Endothelial cell of umbilical vein (primary cell): ENCODE measurements at regions not wholly inside any gene's neighbourhood (a gene's known extent, or its start where the extent isn't known, plus 50 kb on each side); places are given as distances from the start of the nearest gene placed in this dataset.

Source experiments
- BruUV-seq: library from RNA; stranded (reverse); fragments of 400-500 nt; replicated peaks from 2 replicates; lab custom pipeline; 2021; lab: Mats Ljungman, UMichigan
- CTCF ChIA-PET: fragments of 300-600, 350-600 bp; sonication (Branson Sonifier 250); formaldehyde crosslinking; loops from one replicate; lab custom pipeline; 2021; ENCODE audit warnings: antibody characterized with exemption, inconsistent platforms; lab: Charles Lee
- POLR2A ChIA-PET: fragments of 300-600, 350-600 bp; sonication (Branson Sonifier 250); formaldehyde crosslinking; loops from one replicate; lab custom pipeline; 2021; ENCODE audit warnings: antibody characterized with exemption, inconsistent platforms; lab: Charles Lee
- DNase-seq: peaks from one replicate; pipeline ENCODE4 v3.0.0-alpha.2; 2011; ENCODE audit warnings: low read depth, low spot score
- FAIRE-seq: peaks from 2 replicates; lab custom pipeline; 2011; peaks lifted over from hg19 to GRCh38; lab: Jason Lieb, UNC
- H2AFZ ChIP-seq: 2 replicates; pipeline ENCODE4 v1.6.0; 2012; ENCODE audit warnings: low read depth, low read length, control low read depth, inconsistent platforms
- H3K27ac ChIP-seq: 2 replicates; pipeline ENCODE4 v1.5.1; 2011; ENCODE audit warnings: low read depth, mild to moderate bottlenecking, control low read depth, low read length, moderate library complexity; ENCODE audit not compliant: insufficient read depth
- H3K27me3 ChIP-seq, 2 experiments: 2 replicates each; pipeline versions ENCODE4 v1.6.0 to v1.6.1; 2011; ENCODE audit warnings: low read length in 2 of 2, mixed read lengths in 1 of 2; ENCODE audit not compliant: control insufficient read depth in 2 of 2, insufficient read depth in 2 of 2
- H3K36me3 ChIP-seq, 2 experiments: 2 replicates in 1 of 2; 3 replicates in 1 of 2; pipeline ENCODE4 v1.5.1; 2011; ENCODE audit warnings: low read length in 2 of 2, mild to moderate bottlenecking in 1 of 2, moderate library complexity in 1 of 2; ENCODE audit not compliant: control insufficient read depth in 2 of 2, insufficient read depth in 2 of 2; ENCODE audit errors: extremely low read depth in 1 of 2
- H3K4me1 ChIP-seq: 3 replicates; pipeline ENCODE4 v1.5.1; 2011; ENCODE audit warnings: mild to moderate bottlenecking, low read length; ENCODE audit not compliant: control insufficient read depth, insufficient read depth; ENCODE audit errors: extremely low read depth
- H3K4me2 ChIP-seq: 2 replicates; pipeline ENCODE4 v1.6.1; 2011; ENCODE audit warnings: low read length, control low read depth, mixed read lengths; ENCODE audit not compliant: insufficient read depth
- H3K4me3 ChIP-seq, 3 experiments: fragments of 200-600 bp in 1 of 3; sonication (generic), shearing (Covaris generic) in 1 of 3; replicated peaks in 1 of 3; 2 replicates each; pipeline ENCODE4 v1.5.1; 2011 to 2016; ENCODE audit warnings: control low read depth in 3 of 3, low read length in 3 of 3, mild to moderate bottlenecking in 2 of 3, inconsistent platforms in 1 of 3, low read depth in 1 of 3, moderate library complexity in 1 of 3; ENCODE audit not compliant: insufficient read depth in 1 of 3
- H3K79me2 ChIP-seq: 2 replicates; pipeline ENCODE4 v1.6.0; 2012; ENCODE audit warnings: low read length, inconsistent platforms; ENCODE audit not compliant: control insufficient read depth, insufficient read depth
- H3K9ac ChIP-seq: replicated peaks from 2 replicates; pipeline ENCODE3; 2011; ENCODE audit warnings: low read length, control low read depth; ENCODE audit not compliant: insufficient read depth; ENCODE audit errors: extremely low read depth
- H3K9me1 ChIP-seq: replicated peaks from 3 replicates; pipeline ENCODE4 v1.6.0; 2011; ENCODE audit warnings: mild to moderate bottlenecking, low read length; ENCODE audit not compliant: control insufficient read depth, insufficient read depth; ENCODE audit errors: extremely low read depth
- H3K9me3 ChIP-seq: replicated peaks from 2 replicates; pipeline ENCODE4 v1.5.1; 2012; ENCODE audit warnings: low read length, inconsistent platforms; ENCODE audit not compliant: control insufficient read depth, insufficient read depth
- H4K20me1 ChIP-seq: replicated peaks from 2 replicates; pipeline ENCODE3; 2011; ENCODE audit warnings: mild to moderate bottlenecking, low read length; ENCODE audit not compliant: control insufficient read depth, insufficient read depth; ENCODE audit errors: extremely low read depth
- EZH2 ChIP-seq: IDR thresholded peaks from 2 replicates; pipeline ENCODE4 v1.6.1; 2012; ENCODE audit warnings: borderline replicate concordance, low read depth, mild to moderate bottlenecking, moderate library complexity, low read length, inconsistent platforms; ENCODE audit not compliant: severe bottlenecking
- FOS ChIP-seq: IDR thresholded peaks from 2 replicates; pipeline ENCODE4 v1.6.1; 2011; ENCODE audit warnings: mild to moderate bottlenecking, low read length, moderate library complexity, borderline replicate concordance; ENCODE audit not compliant: insufficient read depth
- GATA2 ChIP-seq: IDR thresholded peaks from 2 replicates; pipeline ENCODE4 v1.7.0; 2011; ENCODE audit warnings: low read depth, mild to moderate bottlenecking, moderate library complexity, mixed read lengths, low read length; ENCODE audit not compliant: insufficient read length, insufficient read depth
- JUN ChIP-seq: IDR thresholded peaks from 2 replicates; pipeline ENCODE4 v1.6.1; 2011; ENCODE audit warnings: borderline replicate concordance, low read depth; ENCODE audit not compliant: insufficient read length, insufficient read depth
- MYC ChIP-seq: IDR thresholded peaks from one replicate; pipeline ENCODE4 v1.6.1; 2011; ENCODE audit warnings: mild to moderate bottlenecking, low read depth, low read length
- POLR2A ChIP-seq: IDR thresholded peaks from 2 replicates; pipeline ENCODE4 v1.6.1; 2012; ENCODE audit warnings: low read depth, mild to moderate bottlenecking, control low read depth, low read length
- POLR2AphosphoS5 ChIP-seq: IDR thresholded peaks from 2 replicates; pipeline ENCODE4 v1.6.1; 2012; ENCODE audit warnings: low read depth, mild to moderate bottlenecking, control low read depth, low read length, moderate library complexity; ENCODE audit not compliant: insufficient read depth
- dilution Hi-C: fragments of 300-500 bp; cut with MboI; formaldehyde crosslinking; loops from one replicate; pipeline ENCODE4 v1.15.0; 2019; ENCODE audit warnings: low sequenced_read_pairs; ENCODE audit not compliant: extremely low pct_ligation_motif_present
- intact Hi-C: fragments of 100-400 bp; cut with micrococcal nuclease; formaldehyde crosslinking; loops from one replicate; pipeline ENCODE4 v1.10.0; 2022
- TF ChIP-seq, protein P1 (sequence below), 2 donors: IDR thresholded peaks; 1 replicate in 1 of 2; 2 replicates in 1 of 2; pipeline ENCODE4 v1.5.1; 2011; ENCODE audit warnings: low read length in 2 of 2, mild to moderate bottlenecking in 2 of 2, moderate library complexity in 2 of 2, control low read depth in 1 of 2, inconsistent platforms in 1 of 2, low read depth in 1 of 2; ENCODE audit not compliant: insufficient read depth in 1 of 2; ENCODE audit errors: extremely low read depth in 1 of 2
- TF ChIP-seq, protein P2 (sequence below): IDR thresholded peaks from 2 replicates; pipeline ENCODE4 v1.6.1; 2011; ENCODE audit not compliant: insufficient read depth, insufficient read length

DNA sequence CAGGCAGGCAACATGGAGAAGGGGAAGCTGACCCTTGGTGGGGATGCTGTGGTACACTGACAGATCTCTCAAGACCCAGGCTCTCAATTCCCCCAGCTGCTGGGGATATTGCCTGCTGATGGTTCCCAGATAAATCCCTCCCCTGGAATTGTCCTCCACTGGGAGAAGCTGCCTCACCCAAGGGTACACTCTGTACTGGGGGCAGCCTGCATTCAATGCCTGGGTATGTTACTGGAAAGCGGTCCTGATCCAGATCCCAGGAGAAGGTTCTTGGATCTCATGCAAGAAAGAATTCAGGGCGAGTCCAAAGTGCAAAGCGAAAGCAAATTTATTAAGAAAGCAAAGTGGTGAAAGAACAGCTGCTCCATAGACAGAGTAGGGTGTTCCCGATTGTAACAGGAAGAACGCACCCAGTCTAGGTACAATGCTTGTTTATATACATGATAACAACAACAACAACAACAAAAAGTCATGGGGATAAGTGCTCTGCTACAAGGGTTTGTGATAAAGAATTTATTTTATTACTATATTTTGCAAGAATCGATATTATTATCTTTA, 591.5 kb upstream of the ADAMTS9 start:
- dilution Hi-C loops, result no loop called here
- BruUV-seq, result no TSS peak
- no peaks in the 10 kb centered on the region for H4K20me1 ChIP-seq
- H3K4me2 ChIP-seq, result no peak overlapping the region
- intact Hi-C loops, result no loop called here
- no peaks in the 10 kb centered on the region for H3K9me1 ChIP-seq
- TF ChIP-seq FOS, result no peak
- no peak for TF ChIP-seq EZH2
- TF ChIP-seq, protein P1, sequence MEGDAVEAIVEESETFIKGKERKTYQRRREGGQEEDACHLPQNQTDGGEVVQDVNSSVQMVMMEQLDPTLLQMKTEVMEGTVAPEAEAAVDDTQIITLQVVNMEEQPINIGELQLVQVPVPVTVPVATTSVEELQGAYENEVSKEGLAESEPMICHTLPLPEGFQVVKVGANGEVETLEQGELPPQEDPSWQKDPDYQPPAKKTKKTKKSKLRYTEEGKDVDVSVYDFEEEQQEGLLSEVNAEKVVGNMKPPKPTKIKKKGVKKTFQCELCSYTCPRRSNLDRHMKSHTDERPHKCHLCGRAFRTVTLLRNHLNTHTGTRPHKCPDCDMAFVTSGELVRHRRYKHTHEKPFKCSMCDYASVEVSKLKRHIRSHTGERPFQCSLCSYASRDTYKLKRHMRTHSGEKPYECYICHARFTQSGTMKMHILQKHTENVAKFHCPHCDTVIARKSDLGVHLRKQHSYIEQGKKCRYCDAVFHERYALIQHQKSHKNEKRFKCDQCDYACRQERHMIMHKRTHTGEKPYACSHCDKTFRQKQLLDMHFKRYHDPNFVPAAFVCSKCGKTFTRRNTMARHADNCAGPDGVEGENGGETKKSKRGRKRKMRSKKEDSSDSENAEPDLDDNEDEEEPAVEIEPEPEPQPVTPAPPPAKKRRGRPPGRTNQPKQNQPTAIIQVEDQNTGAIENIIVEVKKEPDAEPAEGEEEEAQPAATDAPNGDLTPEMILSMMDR (IDR thresholded peaks at IDR 0.05; ENCODE audit: extremely low read depth in 1 of 2, insufficient read depth in 1 of 2, low read depth in 1 of 2, low read length in 2 of 2), result no peak
- H3K79me2 ChIP-seq, result no peaks in the 10 kb centered on the region
- no peak overlapping the region for H2AFZ ChIP-seq
- H3K4me1 ChIP-seq, result no peaks in the 10 kb centered on the region
- H3K9me3 ChIP-seq, result no peaks in the 10 kb centered on the region
- FAIRE-seq, result no peak
- H3K4me3 ChIP-seq, result no peak overlapping the region
- ChIA-PET POLR2A (no interaction called here), CTCF (no interaction called here)
- DNase-seq, result no peak
- no peaks in the 10 kb centered on the region for H3K36me3 ChIP-seq
- H3K27ac ChIP-seq, result no peak overlapping the region
- peaks cover 15 to 21% of the 10 kb centered on the region in 2 experiments for H3K27me3 ChIP-seq
- H3K9ac ChIP-seq, result no peak overlapping the region

DNA sequence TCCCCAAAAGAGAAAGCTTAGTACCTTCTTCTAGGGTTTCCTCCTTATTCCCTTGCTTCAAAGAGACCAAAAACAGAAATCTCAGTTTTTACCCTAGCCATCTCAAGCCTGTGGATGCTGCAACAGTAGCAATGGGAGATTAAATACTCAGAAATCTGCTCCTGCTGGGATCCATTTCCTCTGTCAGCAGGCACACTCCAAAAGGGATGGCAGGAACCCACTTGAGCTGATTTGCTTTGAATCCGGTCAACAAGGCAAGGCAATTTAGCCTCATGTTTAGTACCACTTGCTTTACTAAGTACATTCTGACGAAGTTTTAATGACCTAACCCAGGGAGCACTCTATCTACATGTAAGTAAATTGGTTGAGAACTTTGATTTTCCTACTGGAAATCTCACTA, 590.0 kb upstream of the ADAMTS9 start:
- no peak overlapping the region for H3K4me2 ChIP-seq
- dilution Hi-C loops, result no loop called here
- H3K9me3 ChIP-seq, result no peaks in the 10 kb centered on the region
- intact Hi-C loops, result no loop called here
- no TSS peak for BruUV-seq
- H3K4me1 ChIP-seq, result no peaks in the 10 kb centered on the region
- H3K9me1 ChIP-seq, result no peaks in the 10 kb centered on the region
- H3K27ac ChIP-seq, result no peak overlapping the region
- H3K36me3 ChIP-seq, result no peaks in the 10 kb centered on the region
- no peaks in the 10 kb centered on the region for H4K20me1 ChIP-seq
- H3K79me2 ChIP-seq, result no peaks in the 10 kb centered on the region
- DNase-seq, result no peak
- H3K27me3 ChIP-seq, result peaks cover 13 to 19% of the 10 kb centered on the region in 2 experiments
- H3K4me3 ChIP-seq, result no peak overlapping the region
- TF ChIP-seq JUN, result no peak
- no peak for TF ChIP-seq POLR2A
- no peak for TF ChIP-seq GATA2
- TF ChIP-seq, protein P1 (IDR thresholded peaks at IDR 0.05; ENCODE audit: extremely low read depth in 1 of 2, insufficient read depth in 1 of 2, low read depth in 1 of 2, low read length in 2 of 2), result no peak
- no peak for TF ChIP-seq EZH2
- no peak for TF ChIP-seq POLR2AphosphoS5
- TF ChIP-seq, protein P2, sequence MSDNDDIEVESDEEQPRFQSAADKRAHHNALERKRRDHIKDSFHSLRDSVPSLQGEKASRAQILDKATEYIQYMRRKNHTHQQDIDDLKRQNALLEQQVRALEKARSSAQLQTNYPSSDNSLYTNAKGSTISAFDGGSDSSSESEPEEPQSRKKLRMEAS, result no peak
- no peak for TF ChIP-seq FOS
- TF ChIP-seq MYC, result no peak
- H2AFZ ChIP-seq, result no peak overlapping the region
- ChIA-PET POLR2A (no interaction called here), CTCF (interaction anchor here (0.6 kb wide), 1 partner anchor 10 kb away, joined by 3 read pairs; no protein-coding TSS in a partner anchor)
- no peak for FAIRE-seq
- no peak overlapping the region for H3K9ac ChIP-seq
